GM23338 (cell line): ENCODE measurements at regions not wholly inside any gene's neighbourhood (a gene's known extent, or its start where the extent isn't known, plus 50 kb on each side); places are given as distances from the start of the nearest gene placed in this dataset.

Source experiments
- ATAC-seq: fragments of 200-7000 bp; cut with Tn5 transposase; 3 replicates; pipeline ENCODE4 v1.9.1; 2020
- DNase-seq: peaks from one replicate; pipeline ENCODE4 v3.0.0-alpha.2; 2015; ENCODE audit warnings: low spot score
- H2AFZ ChIP-seq: fragments of 200-600 bp; sonication (generic); 2 replicates; pipeline ENCODE4 v1.8.0; 2016; ENCODE audit warnings: antibody characterized with exemption, mild to moderate bottlenecking, moderate library complexity
- H3F3A ChIP-seq: fragments of 200-600 bp; sonication (generic); replicated peaks from 2 replicates; pipeline ENCODE4 v1.8.0; 2017; ENCODE audit warnings: antibody characterized with exemption, mixed run types, low read depth
- H3K27ac ChIP-seq: fragments of 200-600 bp; sonication (generic); 2 replicates; pipeline ENCODE4 v1.6.1; 2016; ENCODE audit warnings: low read depth
- H3K27me3 ChIP-seq: fragments of 200-600 bp; sonication (generic); 2 replicates; pipeline ENCODE4 v1.8.0; 2016; ENCODE audit warnings: mild to moderate bottlenecking, mixed run types, moderate library complexity; ENCODE audit not compliant: insufficient read depth
- H3K36me3 ChIP-seq: fragments of 200-600 bp; sonication (generic); 2 replicates; pipeline ENCODE4 v1.8.0; 2016; ENCODE audit warnings: mild to moderate bottlenecking; ENCODE audit not compliant: insufficient read depth
- H3K4me1 ChIP-seq: fragments of 200-600 bp; sonication (generic); 2 replicates; pipeline ENCODE4 v1.8.0; 2016; ENCODE audit warnings: mild to moderate bottlenecking, moderate library complexity; ENCODE audit not compliant: insufficient read depth
- H3K4me2 ChIP-seq: fragments of 200-600 bp; sonication (generic); 2 replicates; pipeline ENCODE4 v1.7.1; 2017; ENCODE audit warnings: mixed run types
- H3K4me3 ChIP-seq: fragments of 200-600 bp; sonication (generic); 2 replicates; pipeline ENCODE4 v1.6.1; 2016; ENCODE audit warnings: mixed run types
- H3K79me2 ChIP-seq: fragments of 200-600 bp; sonication (generic); replicated peaks from 2 replicates; pipeline ENCODE4 v1.8.0; 2017; ENCODE audit warnings: mild to moderate bottlenecking; ENCODE audit not compliant: insufficient read depth
- H3K9me2 ChIP-seq: fragments of 200-600 bp; sonication (generic); 2 replicates; pipeline ENCODE4 v1.8.0; 2017; ENCODE audit not compliant: insufficient read depth
- H4K20me1 ChIP-seq: fragments of 200-600 bp; sonication (generic); replicated peaks from 2 replicates; pipeline ENCODE4 v1.8.0; 2017; ENCODE audit warnings: mild to moderate bottlenecking; ENCODE audit not compliant: insufficient read depth
- H3K27ac Mint-ChIP-seq: 2 replicates; pipeline ENCODE4 v1.8.0; 2020; ENCODE audit warnings: inconsistent platforms, mild to moderate bottlenecking, moderate library complexity, mixed read lengths
- H3K27me3 Mint-ChIP-seq: 3 replicates; pipeline ENCODE4 v1.8.0; 2022; ENCODE audit warnings: low read depth, mild to moderate bottlenecking, moderate library complexity, mixed read lengths, inconsistent platforms; ENCODE audit not compliant: insufficient read depth, poor library complexity
- H3K36me3 Mint-ChIP-seq: 3 replicates; pipeline ENCODE4 v1.8.0; 2021; ENCODE audit warnings: low read depth, mild to moderate bottlenecking, inconsistent platforms, moderate library complexity, mixed read lengths
- H3K4me1 Mint-ChIP-seq: 3 replicates; pipeline ENCODE4 v1.8.0; 2020; ENCODE audit warnings: mild to moderate bottlenecking, inconsistent platforms, mixed read lengths
- H3K4me3 Mint-ChIP-seq: 3 replicates; pipeline ENCODE4 v1.8.0; 2021; ENCODE audit warnings: moderate library complexity, mild to moderate bottlenecking, inconsistent platforms, mixed read lengths
- H3K9me3 Mint-ChIP-seq: 3 replicates; pipeline ENCODE4 v1.8.0; 2020; ENCODE audit warnings: moderate library complexity, mild to moderate bottlenecking, inconsistent platforms, mixed read lengths
- CREB1 ChIP-seq: fragments of 250-450 bp; sonication (Bioruptor Pico); IDR thresholded peaks from 2 replicates; pipeline ENCODE4 v1.5.0; 2020; ENCODE audit warnings: low read depth, mild to moderate bottlenecking, moderate library complexity
- ETS1 ChIP-seq: IDR thresholded peaks from 2 replicates; pipeline ENCODE4 v1.6.1; 2016; ENCODE audit warnings: antibody characterized with exemption
- EZH2 ChIP-seq: fragments of 200-600 bp; sonication (generic); IDR thresholded peaks from one replicate; pipeline ENCODE4 v1.8.0; 2017; ENCODE audit warnings: antibody characterized with exemption, mild to moderate bottlenecking, low read depth; ENCODE audit not compliant: unreplicated experiment
- EZH2phosphoT487 ChIP-seq: fragments of 200-600 bp; sonication (generic); IDR thresholded peaks from one replicate; pipeline ENCODE4 v1.8.1; 2018; ENCODE audit warnings: antibody characterized with exemption; ENCODE audit not compliant: unreplicated experiment
- JUNB ChIP-seq: IDR thresholded peaks from one replicate; pipeline ENCODE4 v1.6.1; 2016; ENCODE audit warnings: antibody characterized with exemption; ENCODE audit not compliant: unreplicated experiment
- NANOG ChIP-seq: IDR thresholded peaks from 2 replicates; pipeline ENCODE4 v1.6.1; 2016; ENCODE audit warnings: antibody characterized with exemption, borderline replicate concordance
- POLR2AphosphoS5 ChIP-seq: IDR thresholded peaks from 2 replicates; pipeline ENCODE4 v1.6.1; 2016; ENCODE audit warnings: antibody characterized with exemption, low read depth
- STAT1 ChIP-seq: IDR thresholded peaks from one replicate; pipeline ENCODE4 v1.6.1; 2016; ENCODE audit warnings: antibody characterized with exemption; ENCODE audit not compliant: unreplicated experiment
- ZNF114 ChIP-seq: fragments of 250-450 bp; sonication (Bioruptor Pico); IDR thresholded peaks from 2 replicates; pipeline ENCODE4 v1.5.0; 2020; ENCODE audit warnings: mild to moderate bottlenecking, moderate library complexity
- ZNF331 ChIP-seq: fragments of 250-450 bp; sonication (Bioruptor Pico); IDR thresholded peaks from 2 replicates; pipeline ENCODE4 v1.5.0; 2020; ENCODE audit warnings: low read depth, mild to moderate bottlenecking, moderate library complexity
- TF ChIP-seq, protein P1 (sequence below): fragments of 250-450 bp; sonication (Bioruptor Pico); IDR thresholded peaks from 2 replicates; pipeline ENCODE4 v1.5.0; 2020; ENCODE audit warnings: mild to moderate bottlenecking, moderate library complexity
- TF ChIP-seq, protein P2 (sequence below), 2 experiments: fragments of 200-600 bp in 1 of 2; sonication (generic) in 1 of 2; conservative IDR thresholded peaks; 2 replicates each; pipeline versions ENCODE4 v1.5.1 to v1.6.1; 2016 to 2017; ENCODE audit warnings: antibody characterized with exemption in 2 of 2, low read depth in 2 of 2, mild to moderate bottlenecking in 2 of 2, moderate library complexity in 1 of 2
- TF ChIP-seq, protein P3 (sequence below): IDR thresholded peaks from one replicate; pipeline ENCODE4 v1.6.1; 2018; ENCODE audit warnings: antibody characterized with exemption; ENCODE audit not compliant: unreplicated experiment

- H3K27me3 Mint-ChIP-seq, result no peaks in the 10 kb centered on the region
- H3K9me3 Mint-ChIP-seq, result no peaks in the 10 kb centered on the region
- no peaks in the 10 kb centered on the region for H3K36me3 ChIP-seq
- H3K4me1 Mint-ChIP-seq, result no peaks in the 10 kb centered on the region
- no peaks in the 10 kb centered on the region for H3K36me3 Mint-ChIP-seq
- no peak for DNase-seq
- H3K27ac ChIP-seq, result no peak overlapping the region
- no peak overlapping the region for H2AFZ ChIP-seq
- no peaks in the 10 kb centered on the region for H3K9me2 ChIP-seq
- no peak for ATAC-seq
- no peak overlapping the region for H3K4me2 ChIP-seq
- H3K4me1 ChIP-seq, result no peaks in the 10 kb centered on the region
- H3F3A ChIP-seq, result no peaks in the 10 kb centered on the region
- no peaks in the 10 kb centered on the region for H3K79me2 ChIP-seq
- peak overlapping the region; percentile 31; the same call in 1 of the 2 replicates for H3K27ac Mint-ChIP-seq
- no peak overlapping the region for H3K4me3 Mint-ChIP-seq
- H4K20me1 ChIP-seq, result no peaks in the 10 kb centered on the region
- TF ChIP-seq CREB1 (no peak), ETS1 (no peak), EZH2phosphoT487 (no peak), EZH2 (no peak), NANOG (no peak), ZNF331 (no peak), STAT1 (no peak), POLR2AphosphoS5 (no peak), ZNF114 (CRISPR knock-in tag) (no peak), JUNB (no peak)
- TF ChIP-seq, protein P1, sequence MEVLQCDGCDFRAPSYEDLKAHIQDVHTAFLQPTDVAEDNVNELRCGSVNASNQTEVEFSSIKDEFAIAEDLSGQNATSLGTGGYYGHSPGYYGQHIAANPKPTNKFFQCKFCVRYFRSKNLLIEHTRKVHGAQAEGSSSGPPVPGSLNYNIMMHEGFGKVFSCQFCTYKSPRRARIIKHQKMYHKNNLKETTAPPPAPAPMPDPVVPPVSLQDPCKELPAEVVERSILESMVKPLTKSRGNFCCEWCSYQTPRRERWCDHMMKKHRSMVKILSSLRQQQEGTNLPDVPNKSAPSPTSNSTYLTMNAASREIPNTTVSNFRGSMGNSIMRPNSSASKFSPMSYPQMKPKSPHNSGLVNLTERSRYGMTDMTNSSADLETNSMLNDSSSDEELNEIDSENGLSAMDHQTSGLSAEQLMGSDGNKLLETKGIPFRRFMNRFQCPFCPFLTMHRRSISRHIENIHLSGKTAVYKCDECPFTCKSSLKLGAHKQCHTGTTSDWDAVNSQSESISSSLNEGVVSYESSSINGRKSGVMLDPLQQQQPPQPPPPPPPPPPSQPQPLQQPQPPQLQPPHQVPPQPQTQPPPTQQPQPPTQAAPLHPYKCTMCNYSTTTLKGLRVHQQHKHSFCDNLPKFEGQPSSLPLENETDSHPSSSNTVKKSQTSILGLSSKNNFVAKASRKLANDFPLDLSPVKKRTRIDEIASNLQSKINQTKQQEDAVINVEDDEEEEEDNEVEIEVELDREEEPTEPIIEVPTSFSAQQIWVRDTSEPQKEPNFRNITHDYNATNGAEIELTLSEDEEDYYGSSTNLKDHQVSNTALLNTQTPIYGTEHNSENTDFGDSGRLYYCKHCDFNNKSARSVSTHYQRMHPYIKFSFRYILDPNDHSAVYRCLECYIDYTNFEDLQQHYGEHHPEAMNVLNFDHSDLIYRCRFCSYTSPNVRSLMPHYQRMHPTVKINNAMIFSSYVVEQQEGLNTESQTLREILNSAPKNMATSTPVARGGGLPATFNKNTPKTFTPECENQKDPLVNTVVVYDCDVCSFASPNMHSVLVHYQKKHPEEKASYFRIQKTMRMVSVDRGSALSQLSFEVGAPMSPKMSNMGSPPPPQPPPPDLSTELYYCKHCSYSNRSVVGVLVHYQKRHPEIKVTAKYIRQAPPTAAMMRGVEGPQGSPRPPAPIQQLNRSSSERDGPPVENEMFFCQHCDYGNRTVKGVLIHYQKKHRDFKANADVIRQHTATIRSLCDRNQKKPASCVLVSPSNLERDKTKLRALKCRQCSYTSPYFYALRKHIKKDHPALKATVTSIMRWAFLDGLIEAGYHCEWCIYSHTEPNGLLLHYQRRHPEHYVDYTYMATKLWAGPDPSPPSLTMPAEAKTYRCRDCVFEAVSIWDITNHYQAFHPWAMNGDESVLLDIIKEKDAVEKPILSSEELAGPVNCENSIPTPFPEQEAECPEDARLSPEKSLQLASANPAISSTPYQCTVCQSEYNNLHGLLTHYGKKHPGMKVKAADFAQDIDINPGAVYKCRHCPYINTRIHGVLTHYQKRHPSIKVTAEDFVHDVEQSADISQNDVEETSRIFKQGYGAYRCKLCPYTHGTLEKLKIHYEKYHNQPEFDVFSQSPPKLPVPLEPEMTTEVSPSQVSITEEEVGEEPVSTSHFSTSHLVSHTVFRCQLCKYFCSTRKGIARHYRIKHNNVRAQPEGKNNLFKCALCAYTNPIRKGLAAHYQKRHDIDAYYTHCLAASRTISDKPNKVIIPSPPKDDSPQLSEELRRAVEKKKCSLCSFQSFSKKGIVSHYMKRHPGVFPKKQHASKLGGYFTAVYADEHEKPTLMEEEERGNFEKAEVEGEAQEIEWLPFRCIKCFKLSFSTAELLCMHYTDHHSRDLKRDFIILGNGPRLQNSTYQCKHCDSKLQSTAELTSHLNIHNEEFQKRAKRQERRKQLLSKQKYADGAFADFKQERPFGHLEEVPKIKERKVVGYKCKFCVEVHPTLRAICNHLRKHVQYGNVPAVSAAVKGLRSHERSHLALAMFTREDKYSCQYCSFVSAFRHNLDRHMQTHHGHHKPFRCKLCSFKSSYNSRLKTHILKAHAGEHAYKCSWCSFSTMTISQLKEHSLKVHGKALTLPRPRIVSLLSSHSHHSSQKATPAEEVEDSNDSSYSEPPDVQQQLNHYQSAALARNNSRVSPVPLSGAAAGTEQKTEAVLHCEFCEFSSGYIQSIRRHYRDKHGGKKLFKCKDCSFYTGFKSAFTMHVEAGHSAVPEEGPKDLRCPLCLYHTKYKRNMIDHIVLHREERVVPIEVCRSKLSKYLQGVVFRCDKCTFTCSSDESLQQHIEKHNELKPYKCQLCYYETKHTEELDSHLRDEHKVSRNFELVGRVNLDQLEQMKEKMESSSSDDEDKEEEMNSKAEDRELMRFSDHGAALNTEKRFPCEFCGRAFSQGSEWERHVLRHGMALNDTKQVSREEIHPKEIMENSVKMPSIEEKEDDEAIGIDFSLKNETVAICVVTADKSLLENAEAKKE (CRISPR knock-in tag), result no peak
- TF ChIP-seq, protein P2, sequence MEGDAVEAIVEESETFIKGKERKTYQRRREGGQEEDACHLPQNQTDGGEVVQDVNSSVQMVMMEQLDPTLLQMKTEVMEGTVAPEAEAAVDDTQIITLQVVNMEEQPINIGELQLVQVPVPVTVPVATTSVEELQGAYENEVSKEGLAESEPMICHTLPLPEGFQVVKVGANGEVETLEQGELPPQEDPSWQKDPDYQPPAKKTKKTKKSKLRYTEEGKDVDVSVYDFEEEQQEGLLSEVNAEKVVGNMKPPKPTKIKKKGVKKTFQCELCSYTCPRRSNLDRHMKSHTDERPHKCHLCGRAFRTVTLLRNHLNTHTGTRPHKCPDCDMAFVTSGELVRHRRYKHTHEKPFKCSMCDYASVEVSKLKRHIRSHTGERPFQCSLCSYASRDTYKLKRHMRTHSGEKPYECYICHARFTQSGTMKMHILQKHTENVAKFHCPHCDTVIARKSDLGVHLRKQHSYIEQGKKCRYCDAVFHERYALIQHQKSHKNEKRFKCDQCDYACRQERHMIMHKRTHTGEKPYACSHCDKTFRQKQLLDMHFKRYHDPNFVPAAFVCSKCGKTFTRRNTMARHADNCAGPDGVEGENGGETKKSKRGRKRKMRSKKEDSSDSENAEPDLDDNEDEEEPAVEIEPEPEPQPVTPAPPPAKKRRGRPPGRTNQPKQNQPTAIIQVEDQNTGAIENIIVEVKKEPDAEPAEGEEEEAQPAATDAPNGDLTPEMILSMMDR (conservative IDR thresholded peaks at IDR 0.05; ENCODE audit: low read depth in 2 of 2), result no peak
- TF ChIP-seq, protein P3, sequence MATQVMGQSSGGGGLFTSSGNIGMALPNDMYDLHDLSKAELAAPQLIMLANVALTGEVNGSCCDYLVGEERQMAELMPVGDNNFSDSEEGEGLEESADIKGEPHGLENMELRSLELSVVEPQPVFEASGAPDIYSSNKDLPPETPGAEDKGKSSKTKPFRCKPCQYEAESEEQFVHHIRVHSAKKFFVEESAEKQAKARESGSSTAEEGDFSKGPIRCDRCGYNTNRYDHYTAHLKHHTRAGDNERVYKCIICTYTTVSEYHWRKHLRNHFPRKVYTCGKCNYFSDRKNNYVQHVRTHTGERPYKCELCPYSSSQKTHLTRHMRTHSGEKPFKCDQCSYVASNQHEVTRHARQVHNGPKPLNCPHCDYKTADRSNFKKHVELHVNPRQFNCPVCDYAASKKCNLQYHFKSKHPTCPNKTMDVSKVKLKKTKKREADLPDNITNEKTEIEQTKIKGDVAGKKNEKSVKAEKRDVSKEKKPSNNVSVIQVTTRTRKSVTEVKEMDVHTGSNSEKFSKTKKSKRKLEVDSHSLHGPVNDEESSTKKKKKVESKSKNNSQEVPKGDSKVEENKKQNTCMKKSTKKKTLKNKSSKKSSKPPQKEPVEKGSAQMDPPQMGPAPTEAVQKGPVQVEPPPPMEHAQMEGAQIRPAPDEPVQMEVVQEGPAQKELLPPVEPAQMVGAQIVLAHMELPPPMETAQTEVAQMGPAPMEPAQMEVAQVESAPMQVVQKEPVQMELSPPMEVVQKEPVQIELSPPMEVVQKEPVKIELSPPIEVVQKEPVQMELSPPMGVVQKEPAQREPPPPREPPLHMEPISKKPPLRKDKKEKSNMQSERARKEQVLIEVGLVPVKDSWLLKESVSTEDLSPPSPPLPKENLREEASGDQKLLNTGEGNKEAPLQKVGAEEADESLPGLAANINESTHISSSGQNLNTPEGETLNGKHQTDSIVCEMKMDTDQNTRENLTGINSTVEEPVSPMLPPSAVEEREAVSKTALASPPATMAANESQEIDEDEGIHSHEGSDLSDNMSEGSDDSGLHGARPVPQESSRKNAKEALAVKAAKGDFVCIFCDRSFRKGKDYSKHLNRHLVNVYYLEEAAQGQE, result no peak
- H3K4me3 ChIP-seq, result no peak overlapping the region
- no peaks in the 10 kb centered on the region for H3K27me3 ChIP-seq
Observed at GRCh38 chr21:19914028-19914427, 1084.2 kb upstream of the NCAM2 start.
